GM18907 (cell line): ENCODE measurements at regions not wholly inside any gene's neighbourhood (a gene's known extent, or its start where the extent isn't known, plus 50 kb on each side); places are given as distances from the start of the nearest gene placed in this dataset.

Source experiments
- ATAC-seq: cut with Tn5 transposase; IDR thresholded peaks from one replicate; pipeline ENCODE4 v1.9.1; 2021; ENCODE audit warnings: mild to moderate bottlenecking, moderate library complexity; ENCODE audit not compliant: unreplicated experiment

GRCh38 chr13:21757763-21758162, 86.9 kb downstream of the FGF9 start:
- ATAC-seq, result no peak

GRCh38 chr13:21758441-21758840, 87.6 kb downstream of the FGF9 start:
- no peak for ATAC-seq

GRCh38 chr13:21759463-21759862, 88.6 kb downstream of the FGF9 start:
- no peak for ATAC-seq

GRCh38 chr13:21759911-21760310, 89.0 kb downstream of the FGF9 start:
- ATAC-seq, result no peak

GRCh38 chr13:21761770-21762169, 90.9 kb downstream of the FGF9 start:
- ATAC-seq, result no peak

GRCh38 chr13:21762512-21762911, 91.6 kb downstream of the FGF9 start:
- ATAC-seq, result no peak

GRCh38 chr13:21767032-21767431, 96.2 kb downstream of the FGF9 start:
- no peak for ATAC-seq

- no peak for ATAC-seq
Observed at GRCh38 chr13:21771075-21771474, 100.2 kb downstream of the FGF9 start.

- no peak for ATAC-seq
Observed at GRCh38 chr13:21777166-21777565, 106.3 kb downstream of the FGF9 start.

- no peak for ATAC-seq
Observed at GRCh38 chr13:21777813-21778212, 106.9 kb downstream of the FGF9 start.

- no peak for ATAC-seq
Observed at GRCh38 chr13:21782736-21783135, 111.9 kb downstream of the FGF9 start.

- no peak for ATAC-seq
Observed at GRCh38 chr13:21785990-21786389, 115.1 kb downstream of the FGF9 start.

- ATAC-seq, result no peak
Observed at GRCh38 chr13:21796066-21796465, 125.2 kb downstream of the FGF9 start.

- no peak for ATAC-seq
Observed at GRCh38 chr13:21796775-21797514, 126.1 kb downstream of the FGF9 start.

GRCh38 chr13:21797736-21798135, 126.9 kb downstream of the FGF9 start:
- no peak for ATAC-seq

- ATAC-seq, result no peak
Observed at GRCh38 chr13:21798181-21798580, 127.3 kb downstream of the FGF9 start.

- no peak for ATAC-seq
Observed at GRCh38 chr13:21799671-21800070, 128.8 kb downstream of the FGF9 start.

- ATAC-seq, result no peak
Observed at GRCh38 chr13:21800837-21801616, 130.2 kb downstream of the FGF9 start.

GRCh38 chr13:21805733-21806132, 134.9 kb downstream of the FGF9 start:
- ATAC-seq, result no peak

GRCh38 chr13:21812192-21812626, 141.3 kb downstream of the FGF9 start:
- ATAC-seq, result no peak

GRCh38 chr13:21813110-21813509, 142.2 kb downstream of the FGF9 start:
- ATAC-seq, result no peak

GRCh38 chr13:21813844-21814243, 143.0 kb downstream of the FGF9 start:
- ATAC-seq, result no peak
